ENCODE measurements at regions not wholly inside any gene's neighbourhood (a gene's known extent, or its start where the extent isn't known, plus 50 kb on each side); places are given as distances from the start of the nearest gene placed in this dataset.

GRCh38 chr3:31244929-31245817, 287.6 kb upstream of the STT3B start:
- Histone ChIP-seq H3K4me3 (no peak overlapping the region), H3K9me3 (no peaks in the 10 kb centered on the region), H3K27me3 (replicated peaks; ENCODE audit: insufficient read depth) (no peaks in the 10 kb centered on the region), H3K36me3 (no peaks in the 10 kb centered on the region), H3K4me1 (replicated peaks) (peaks cover 2% of the 10 kb centered on the region), H3K27ac (no peak overlapping the region)
- TF ChIP-seq POLR2A (IDR thresholded peaks at IDR 0.05): no peak
- TF ChIP-seq, protein P1, sequence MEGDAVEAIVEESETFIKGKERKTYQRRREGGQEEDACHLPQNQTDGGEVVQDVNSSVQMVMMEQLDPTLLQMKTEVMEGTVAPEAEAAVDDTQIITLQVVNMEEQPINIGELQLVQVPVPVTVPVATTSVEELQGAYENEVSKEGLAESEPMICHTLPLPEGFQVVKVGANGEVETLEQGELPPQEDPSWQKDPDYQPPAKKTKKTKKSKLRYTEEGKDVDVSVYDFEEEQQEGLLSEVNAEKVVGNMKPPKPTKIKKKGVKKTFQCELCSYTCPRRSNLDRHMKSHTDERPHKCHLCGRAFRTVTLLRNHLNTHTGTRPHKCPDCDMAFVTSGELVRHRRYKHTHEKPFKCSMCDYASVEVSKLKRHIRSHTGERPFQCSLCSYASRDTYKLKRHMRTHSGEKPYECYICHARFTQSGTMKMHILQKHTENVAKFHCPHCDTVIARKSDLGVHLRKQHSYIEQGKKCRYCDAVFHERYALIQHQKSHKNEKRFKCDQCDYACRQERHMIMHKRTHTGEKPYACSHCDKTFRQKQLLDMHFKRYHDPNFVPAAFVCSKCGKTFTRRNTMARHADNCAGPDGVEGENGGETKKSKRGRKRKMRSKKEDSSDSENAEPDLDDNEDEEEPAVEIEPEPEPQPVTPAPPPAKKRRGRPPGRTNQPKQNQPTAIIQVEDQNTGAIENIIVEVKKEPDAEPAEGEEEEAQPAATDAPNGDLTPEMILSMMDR (IDR thresholded peaks at IDR 0.05): no peak
- TF ChIP-seq POLR2AphosphoS5 (IDR thresholded peaks at IDR 0.05): no peak
- WGBS: 77% methylated on average over 6 of the region's 6 CpGs
- no peak for DNase-seq (ENCODE audit: low spot score)
- intact Hi-C loops (cut with DNase I): no loop called here

- H3K4me3 ChIP-seq: no peak overlapping the region
- intact Hi-C loops (cut with DNase I): no loop called here
- WGBS: 74% methylated on average over 2 of the region's 2 CpGs
- no peaks in the 10 kb centered on the region for H3K9me3 ChIP-seq
- H3K36me3 ChIP-seq: no peaks in the 10 kb centered on the region
- H3K27me3 ChIP-seq (replicated peaks; ENCODE audit: insufficient read depth): no peaks in the 10 kb centered on the region
- peaks cover 2% of the 10 kb centered on the region for H3K4me1 ChIP-seq (replicated peaks)
- H3K27ac ChIP-seq: no peak overlapping the region
- DNase-seq (ENCODE audit: low spot score): no peak
- TF ChIP-seq POLR2A (IDR thresholded peaks at IDR 0.05): no peak
- no peak for TF ChIP-seq POLR2AphosphoS5 (IDR thresholded peaks at IDR 0.05)
- TF ChIP-seq, protein P1 (IDR thresholded peaks at IDR 0.05): no peak
Measured at GRCh38 chr3:31246293-31247062, 286.2 kb upstream of the STT3B start.

DNA sequence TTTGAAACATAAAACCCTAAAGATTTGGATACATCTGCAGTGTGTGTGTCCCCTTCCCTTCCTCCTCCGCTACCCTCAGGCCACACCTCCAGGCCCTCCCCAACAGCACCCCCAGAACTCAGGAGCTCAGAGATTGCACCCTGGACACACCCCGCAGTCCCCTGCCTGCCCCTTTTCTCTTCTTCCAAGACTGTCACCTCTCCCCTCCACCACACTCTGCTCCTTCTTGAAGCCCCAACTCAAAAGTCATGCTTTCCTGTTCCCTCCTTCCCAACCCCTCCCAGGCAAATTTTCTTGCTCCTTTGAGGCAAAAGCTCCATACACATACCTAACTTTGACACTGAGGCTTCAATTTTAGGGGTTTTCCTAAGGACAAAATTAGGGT, 285.7 kb upstream of the STT3B start:
- intact Hi-C loops (cut with DNase I): no loop called here
- Histone ChIP-seq H3K4me1 (replicated peaks) (peaks cover 2% of the 10 kb centered on the region), H3K9me3 (no peaks in the 10 kb centered on the region), H3K4me3 (no peak overlapping the region), H3K36me3 (no peaks in the 10 kb centered on the region), H3K27ac (no peak overlapping the region), H3K27me3 (replicated peaks; ENCODE audit: insufficient read depth) (no peaks in the 10 kb centered on the region)
- no peak for TF ChIP-seq POLR2AphosphoS5 (IDR thresholded peaks at IDR 0.05)
- TF ChIP-seq, protein P1 (IDR thresholded peaks at IDR 0.05): no peak
- TF ChIP-seq POLR2A (IDR thresholded peaks at IDR 0.05): no peak
- WGBS: 79% methylated on average over 2 of the region's 2 CpGs
- no peak for DNase-seq (ENCODE audit: low spot score)

DNA sequence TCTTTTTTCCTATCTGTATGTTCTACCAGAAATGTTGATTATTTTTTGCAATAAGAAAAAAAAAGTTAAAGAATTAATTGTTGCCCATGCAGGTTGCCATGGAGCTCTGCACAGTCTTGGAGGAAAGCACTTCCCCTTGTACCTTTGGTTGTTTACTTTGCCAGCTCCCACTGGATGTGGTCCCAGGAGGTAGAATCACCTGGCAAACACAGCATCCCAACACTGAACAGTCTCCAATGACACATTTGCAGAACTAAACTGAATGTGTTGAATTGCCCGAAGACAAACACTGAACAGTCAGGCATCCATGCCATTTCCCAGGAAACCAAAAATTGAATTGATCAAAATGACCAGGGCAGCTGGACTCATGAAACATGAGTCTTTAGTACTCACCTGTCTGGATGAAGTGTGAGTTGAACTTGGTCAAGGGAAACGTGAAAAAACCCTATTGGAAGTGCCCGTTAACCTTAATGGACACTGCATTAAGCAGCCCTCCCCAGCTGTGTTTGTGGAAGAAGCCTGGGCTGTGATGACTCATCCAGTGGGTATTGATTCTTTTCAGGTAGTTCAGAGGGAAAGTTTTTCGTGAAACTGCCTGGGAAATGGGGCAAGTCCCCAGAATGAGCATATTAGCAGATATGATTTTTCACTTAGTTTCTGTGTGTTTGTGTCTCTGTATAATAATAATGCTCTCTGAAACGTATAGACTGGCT, 284.7 kb upstream of the STT3B start:
- WGBS: 46% methylated on average over 5 of the region's 5 CpGs
- H3K4me3 ChIP-seq: no peak overlapping the region
- H3K27me3 ChIP-seq (replicated peaks; ENCODE audit: insufficient read depth): no peaks in the 10 kb centered on the region
- intact Hi-C loops (cut with DNase I): no loop called here
- DNase-seq (ENCODE audit: low spot score): peak; percentile 81
- no peak for TF ChIP-seq POLR2A (IDR thresholded peaks at IDR 0.05)
- TF ChIP-seq POLR2AphosphoS5 (IDR thresholded peaks at IDR 0.05): peak; percentile 78
- H3K4me1 ChIP-seq (replicated peaks): peaks cover 2% of the 10 kb centered on the region
- H3K9me3 ChIP-seq: no peaks in the 10 kb centered on the region
- no peaks in the 10 kb centered on the region for H3K36me3 ChIP-seq
- H3K27ac ChIP-seq: peak overlapping the region in 1 of 2 donors; percentile 54

- TF ChIP-seq, protein P1 (IDR thresholded peaks at IDR 0.05): no peak
- no peak for TF ChIP-seq POLR2AphosphoS5 (IDR thresholded peaks at IDR 0.05)
- no peak for TF ChIP-seq POLR2A (IDR thresholded peaks at IDR 0.05)
- 79% methylated on average over 6 of the region's 6 CpGs for WGBS
- Histone ChIP-seq H3K36me3 (no peaks in the 10 kb centered on the region), H3K9me3 (no peaks in the 10 kb centered on the region), H3K27me3 (replicated peaks; ENCODE audit: insufficient read depth) (no peaks in the 10 kb centered on the region), H3K27ac (peak overlapping the region in 1 of 2 donors; percentile 54), H3K4me1 (replicated peaks) (peaks cover 2% of the 10 kb centered on the region), H3K4me3 (no peak overlapping the region)
- no peak for DNase-seq (ENCODE audit: low spot score)
- intact Hi-C loops (cut with DNase I): no loop called here
Measured at GRCh38 chr3:31248563-31248992, 284.1 kb upstream of the STT3B start.

Data from prostate gland (tissue), 2 donors.